ENCODE measurements at regions not wholly inside any gene's neighbourhood (a gene's known extent, or its start where the extent isn't known, plus 50 kb on each side); places are given as distances from the start of the nearest gene placed in this dataset.

GRCh38 chr1:228866468-228866867 lies 131.2 kb downstream of the RHOU start:
- no peak for DNase-seq
- Mint-ChIP-seq H3K4me3 (no peak overlapping the region), H3K27ac (no peak overlapping the region), H3K27me3 (no peaks in the 10 kb centered on the region), H3K9me3 (no peaks in the 10 kb centered on the region), H3K4me1 (peaks cover 18% of the 10 kb centered on the region), H3K36me3 (no peaks in the 10 kb centered on the region)

- Mint-ChIP-seq H3K9me3 (no peaks in the 10 kb centered on the region), H3K4me3 (no peak overlapping the region), H3K4me1 (peaks cover 13% of the 10 kb centered on the region), H3K27ac (no peak overlapping the region), H3K27me3 (no peaks in the 10 kb centered on the region), H3K36me3 (no peaks in the 10 kb centered on the region)
- DNase-seq, result no peak
These were observed 132.1 kb downstream of the RHOU start for GRCh38 chr1:228867108-228867950.

- Mint-ChIP-seq H3K36me3 (no peaks in the 10 kb centered on the region), H3K4me3 (no peak overlapping the region), H3K27me3 (no peaks in the 10 kb centered on the region), H3K27ac (no peak overlapping the region), H3K9me3 (no peaks in the 10 kb centered on the region), H3K4me1 (peaks cover 13% of the 10 kb centered on the region)
- DNase-seq, result no peak
These were observed 132.9 kb downstream of the RHOU start for GRCh38 chr1:228867951-228868730.

GRCh38 chr1:228868731-228869024 lies 133.4 kb downstream of the RHOU start:
- Mint-ChIP-seq H3K4me1 (peaks cover 7% of the 10 kb centered on the region), H3K36me3 (no peaks in the 10 kb centered on the region), H3K27ac (no peak overlapping the region), H3K4me3 (no peak overlapping the region), H3K9me3 (no peaks in the 10 kb centered on the region), H3K27me3 (no peaks in the 10 kb centered on the region)
- DNase-seq, result no peak

GRCh38 chr1:228869312-228869824 lies 134.1 kb downstream of the RHOU start:
- no peak for DNase-seq
- H3K36me3 Mint-ChIP-seq, result no peaks in the 10 kb centered on the region
- no peaks in the 10 kb centered on the region for H3K9me3 Mint-ChIP-seq
- no peaks in the 10 kb centered on the region for H3K27me3 Mint-ChIP-seq
- H3K27ac Mint-ChIP-seq, result no peak overlapping the region
- no peak overlapping the region for H3K4me3 Mint-ChIP-seq
- H3K4me1 Mint-ChIP-seq, result peaks cover 3% of the 10 kb centered on the region

GRCh38 chr1:228870041-228870713 lies 134.9 kb downstream of the RHOU start:
- Mint-ChIP-seq H3K27ac (no peak overlapping the region), H3K9me3 (no peaks in the 10 kb centered on the region), H3K4me3 (no peak overlapping the region), H3K27me3 (no peaks in the 10 kb centered on the region), H3K4me1 (no peaks in the 10 kb centered on the region), H3K36me3 (no peaks in the 10 kb centered on the region)
- no peak for DNase-seq

GRCh38 chr1:228871314-228872061 lies 136.2 kb downstream of the RHOU start:
- Mint-ChIP-seq H3K36me3 (no peaks in the 10 kb centered on the region), H3K27me3 (no peaks in the 10 kb centered on the region), H3K4me3 (no peak overlapping the region), H3K4me1 (no peaks in the 10 kb centered on the region), H3K27ac (no peak overlapping the region), H3K9me3 (no peaks in the 10 kb centered on the region)
- DNase-seq, result no peak

- no peaks in the 10 kb centered on the region for H3K9me3 Mint-ChIP-seq
- no peak overlapping the region for H3K4me3 Mint-ChIP-seq
- no peaks in the 10 kb centered on the region for H3K4me1 Mint-ChIP-seq
- no peak overlapping the region for H3K27ac Mint-ChIP-seq
- DNase-seq, result no peak
- H3K36me3 Mint-ChIP-seq, result no peaks in the 10 kb centered on the region
- H3K27me3 Mint-ChIP-seq, result no peaks in the 10 kb centered on the region
These were observed 136.8 kb downstream of the RHOU start for GRCh38 chr1:228872080-228872479.

- H3K27ac Mint-ChIP-seq, result no peak overlapping the region
- H3K4me3 Mint-ChIP-seq, result no peak overlapping the region
- H3K27me3 Mint-ChIP-seq, result no peaks in the 10 kb centered on the region
- H3K36me3 Mint-ChIP-seq, result no peaks in the 10 kb centered on the region
- no peak for DNase-seq
- no peaks in the 10 kb centered on the region for H3K9me3 Mint-ChIP-seq
- H3K4me1 Mint-ChIP-seq, result no peaks in the 10 kb centered on the region
These were observed 138.4 kb downstream of the RHOU start for GRCh38 chr1:228873709-228874108.

- H3K4me1 Mint-ChIP-seq, result no peaks in the 10 kb centered on the region
- no peaks in the 10 kb centered on the region for H3K36me3 Mint-ChIP-seq
- no peak for DNase-seq
- H3K27me3 Mint-ChIP-seq, result no peaks in the 10 kb centered on the region
- no peak overlapping the region for H3K27ac Mint-ChIP-seq
- H3K9me3 Mint-ChIP-seq, result no peaks in the 10 kb centered on the region
- H3K4me3 Mint-ChIP-seq, result no peak overlapping the region
These were observed 140.5 kb downstream of the RHOU start for GRCh38 chr1:228875741-228876140.

- H3K9me3 Mint-ChIP-seq, result no peaks in the 10 kb centered on the region
- no peak overlapping the region for H3K27ac Mint-ChIP-seq
- DNase-seq, result no peak
- no peak overlapping the region for H3K4me3 Mint-ChIP-seq
- no peaks in the 10 kb centered on the region for H3K27me3 Mint-ChIP-seq
- H3K4me1 Mint-ChIP-seq, result no peaks in the 10 kb centered on the region
- H3K36me3 Mint-ChIP-seq, result no peaks in the 10 kb centered on the region
These were observed 140.9 kb downstream of the RHOU start for GRCh38 chr1:228876187-228876586.

- Mint-ChIP-seq H3K27ac (no peak overlapping the region), H3K4me1 (no peaks in the 10 kb centered on the region), H3K4me3 (no peak overlapping the region), H3K9me3 (peaks cover 3% of the 10 kb centered on the region), H3K27me3 (no peaks in the 10 kb centered on the region), H3K36me3 (no peaks in the 10 kb centered on the region)
- DNase-seq, result no peak
These were observed 143.9 kb downstream of the RHOU start for GRCh38 chr1:228879164-228879563.

GRCh38 chr1:228882041-228882770 lies 146.9 kb downstream of the RHOU start:
- no peak overlapping the region for H3K27ac Mint-ChIP-seq
- H3K9me3 Mint-ChIP-seq, result peaks cover 6% of the 10 kb centered on the region
- H3K27me3 Mint-ChIP-seq, result no peaks in the 10 kb centered on the region
- H3K36me3 Mint-ChIP-seq, result no peaks in the 10 kb centered on the region
- DNase-seq, result no peak
- H3K4me1 Mint-ChIP-seq, result no peaks in the 10 kb centered on the region
- H3K4me3 Mint-ChIP-seq, result no peak overlapping the region

GRCh38 chr1:228882771-228883450 lies 147.6 kb downstream of the RHOU start:
- Mint-ChIP-seq H3K9me3 (peaks cover 6% of the 10 kb centered on the region), H3K4me1 (no peaks in the 10 kb centered on the region), H3K27ac (no peak overlapping the region), H3K36me3 (no peaks in the 10 kb centered on the region), H3K4me3 (no peak overlapping the region), H3K27me3 (no peaks in the 10 kb centered on the region)
- DNase-seq, result no peak

All from activated naive CD8-positive, alpha-beta T cell treated with anti-CD3 and anti-CD28 coated beads for 36 hours (primary cell).